Vagina (tissue), 2 donors: ENCODE measurements at regions not wholly inside any gene's neighbourhood (a gene's known extent, or its start where the extent isn't known, plus 50 kb on each side); places are given as distances from the start of the nearest gene placed in this dataset.

Experiments
- POLR2A ChIP-seq, 2 donors: fragments of 450-650 bp; IDR thresholded peaks; one replicate each; pipeline ENCODE4 v1.6.1; 2017; ENCODE audit warnings: antibody characterized with exemption in 2 of 2, mild to moderate bottlenecking in 2 of 2, moderate library complexity in 2 of 2
- POLR2AphosphoS5 ChIP-seq, 2 donors: sonication (generic); formaldehyde crosslinking; IDR thresholded peaks; one replicate each; pipeline ENCODE4 v1.9.0; 2017; ENCODE audit warnings: antibody characterized with exemption in 2 of 2, mild to moderate bottlenecking in 2 of 2, low read depth in 1 of 2; ENCODE audit not compliant: insufficient read depth in 1 of 2
- TF ChIP-seq, protein P1 (sequence below), 3 experiments: fragments of 450-650 bp in 2 of 3; fragments of 200-600 bp in 1 of 3; sonication (generic) in 1 of 3; IDR thresholded peaks; one replicate each; pipeline ENCODE4 v1.5.1; 2017 to 2019; ENCODE audit warnings: antibody characterized with exemption in 3 of 3, mild to moderate bottlenecking in 2 of 3, moderate library complexity in 2 of 3

DNA sequence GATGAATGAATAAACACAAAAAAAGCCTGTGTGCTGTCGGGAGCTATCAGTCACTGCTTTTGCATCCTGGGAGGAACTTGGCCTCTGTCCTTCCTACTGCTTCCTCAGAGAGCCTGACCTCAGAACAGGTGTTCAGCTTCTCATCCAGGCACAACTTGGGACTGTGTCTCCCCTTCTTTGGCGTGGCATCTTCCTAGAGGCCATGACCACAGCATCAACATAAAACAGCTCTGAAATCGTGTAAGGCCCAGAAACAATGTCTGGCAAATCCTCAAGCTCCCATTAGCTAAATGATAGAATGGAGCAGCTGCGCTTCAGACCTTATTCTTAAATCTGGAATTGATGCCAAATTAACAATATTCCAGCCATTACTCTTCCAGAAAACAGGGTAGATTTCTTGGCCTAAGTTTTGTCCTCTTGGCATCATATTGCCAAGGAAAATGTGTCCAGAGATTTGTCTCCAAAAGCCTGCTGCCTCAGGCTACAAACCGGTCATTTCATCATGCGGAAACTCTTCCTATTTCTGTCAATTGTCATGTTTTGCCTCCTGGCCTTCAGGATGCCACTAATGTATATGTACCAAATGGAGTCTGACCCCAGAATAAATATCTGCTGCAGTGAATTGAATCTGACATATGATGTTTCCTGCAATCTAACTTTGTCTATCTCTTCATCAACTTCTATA is 53.2 kb upstream of the RAB27B start:
- TF ChIP-seq POLR2A (IDR thresholded peaks at IDR 0.05) (no peak), POLR2AphosphoS5 (IDR thresholded peaks at IDR 0.05; ENCODE audit: insufficient read depth in 1 of 2, low read depth in 1 of 2) (no peak)
- TF ChIP-seq, protein P1, sequence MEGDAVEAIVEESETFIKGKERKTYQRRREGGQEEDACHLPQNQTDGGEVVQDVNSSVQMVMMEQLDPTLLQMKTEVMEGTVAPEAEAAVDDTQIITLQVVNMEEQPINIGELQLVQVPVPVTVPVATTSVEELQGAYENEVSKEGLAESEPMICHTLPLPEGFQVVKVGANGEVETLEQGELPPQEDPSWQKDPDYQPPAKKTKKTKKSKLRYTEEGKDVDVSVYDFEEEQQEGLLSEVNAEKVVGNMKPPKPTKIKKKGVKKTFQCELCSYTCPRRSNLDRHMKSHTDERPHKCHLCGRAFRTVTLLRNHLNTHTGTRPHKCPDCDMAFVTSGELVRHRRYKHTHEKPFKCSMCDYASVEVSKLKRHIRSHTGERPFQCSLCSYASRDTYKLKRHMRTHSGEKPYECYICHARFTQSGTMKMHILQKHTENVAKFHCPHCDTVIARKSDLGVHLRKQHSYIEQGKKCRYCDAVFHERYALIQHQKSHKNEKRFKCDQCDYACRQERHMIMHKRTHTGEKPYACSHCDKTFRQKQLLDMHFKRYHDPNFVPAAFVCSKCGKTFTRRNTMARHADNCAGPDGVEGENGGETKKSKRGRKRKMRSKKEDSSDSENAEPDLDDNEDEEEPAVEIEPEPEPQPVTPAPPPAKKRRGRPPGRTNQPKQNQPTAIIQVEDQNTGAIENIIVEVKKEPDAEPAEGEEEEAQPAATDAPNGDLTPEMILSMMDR (IDR thresholded peaks at IDR 0.05), result no peak
